ENCODE measurements at regions not wholly inside any gene's neighbourhood (a gene's known extent, or its start where the extent isn't known, plus 50 kb on each side); places are given as distances from the start of the nearest gene placed in this dataset.

- H3K79me2 ChIP-seq (ENCODE audit: insufficient read depth, low read length), result no peaks in the 10 kb centered on the region
- no peak for TF ChIP-seq CTCF (IDR thresholded peaks at IDR 0.05; ENCODE audit: extremely low read depth, low read depth, low read length)
- H2AFZ ChIP-seq (ENCODE audit: low read length), result no peak overlapping the region
- H3K36me3 ChIP-seq (ENCODE audit: insufficient read depth, low read length), result no peaks in the 10 kb centered on the region
- H4K20me1 ChIP-seq (ENCODE audit: insufficient read depth, low read length), result no peaks in the 10 kb centered on the region
- no peak overlapping the region for H3K4me2 ChIP-seq (ENCODE audit: insufficient read depth, low read length)
- H3K4me1 ChIP-seq (ENCODE audit: insufficient read depth, low read length), result no peaks in the 10 kb centered on the region
- H3K4me3 ChIP-seq (ENCODE audit: insufficient read depth, low read length), result no peak overlapping the region
- H3K9me3 ChIP-seq (ENCODE audit: low read depth, low read length), result no peaks in the 10 kb centered on the region
- no peak for DNase-seq (ENCODE audit: insufficient read length, low spot score, missing footprints)
- H3K27me3 ChIP-seq (ENCODE audit: insufficient read depth, low read length), result no peaks in the 10 kb centered on the region
- no peak overlapping the region for H3K27ac ChIP-seq (ENCODE audit: low read depth, low read length)
These were observed 560.4 kb downstream of the ETNK1 start for GRCh38 chr12:23185346-23185745.

GRCh38 chr12:23186950-23187349 lies 562.0 kb downstream of the ETNK1 start:
- H2AFZ ChIP-seq (ENCODE audit: low read length), result no peak overlapping the region
- H3K4me2 ChIP-seq (ENCODE audit: insufficient read depth, low read length), result no peak overlapping the region
- no peak for DNase-seq (ENCODE audit: insufficient read length, low spot score, missing footprints)
- TF ChIP-seq CTCF (IDR thresholded peaks at IDR 0.05; ENCODE audit: extremely low read depth, low read depth, low read length), result no peak
- no peaks in the 10 kb centered on the region for H4K20me1 ChIP-seq (ENCODE audit: insufficient read depth, low read length)
- no peaks in the 10 kb centered on the region for H3K36me3 ChIP-seq (ENCODE audit: insufficient read depth, low read length)
- H3K27ac ChIP-seq (ENCODE audit: low read depth, low read length), result no peak overlapping the region
- H3K4me1 ChIP-seq (ENCODE audit: insufficient read depth, low read length), result no peaks in the 10 kb centered on the region
- H3K4me3 ChIP-seq (ENCODE audit: insufficient read depth, low read length), result no peak overlapping the region
- H3K9me3 ChIP-seq (ENCODE audit: low read depth, low read length), result no peaks in the 10 kb centered on the region
- no peaks in the 10 kb centered on the region for H3K79me2 ChIP-seq (ENCODE audit: insufficient read depth, low read length)
- H3K27me3 ChIP-seq (ENCODE audit: insufficient read depth, low read length), result no peaks in the 10 kb centered on the region

- Histone ChIP-seq H3K4me3 (ENCODE audit: insufficient read depth, low read length) (no peak overlapping the region), H3K4me1 (ENCODE audit: insufficient read depth, low read length) (no peaks in the 10 kb centered on the region), H3K27ac (ENCODE audit: low read depth, low read length) (no peak overlapping the region), H3K9me3 (ENCODE audit: low read depth, low read length) (no peaks in the 10 kb centered on the region), H3K27me3 (ENCODE audit: insufficient read depth, low read length) (no peaks in the 10 kb centered on the region), H3K4me2 (ENCODE audit: insufficient read depth, low read length) (no peak overlapping the region), H3K36me3 (ENCODE audit: insufficient read depth, low read length) (no peaks in the 10 kb centered on the region), H4K20me1 (ENCODE audit: insufficient read depth, low read length) (no peaks in the 10 kb centered on the region), H2AFZ (ENCODE audit: low read length) (no peak overlapping the region), H3K79me2 (ENCODE audit: insufficient read depth, low read length) (no peaks in the 10 kb centered on the region)
- no peak for DNase-seq (ENCODE audit: insufficient read length, low spot score, missing footprints)
- TF ChIP-seq CTCF (IDR thresholded peaks at IDR 0.05; ENCODE audit: extremely low read depth, low read depth, low read length), result no peak
These were observed 568.6 kb downstream of the ETNK1 start for GRCh38 chr12:23193552-23193951.

GRCh38 chr12:23197266-23197665 lies 572.3 kb downstream of the ETNK1 start:
- no peak for DNase-seq (ENCODE audit: insufficient read length, low spot score, missing footprints)
- H3K4me2 ChIP-seq (ENCODE audit: insufficient read depth, low read length), result no peak overlapping the region
- H3K36me3 ChIP-seq (ENCODE audit: insufficient read depth, low read length), result no peaks in the 10 kb centered on the region
- H3K4me1 ChIP-seq (ENCODE audit: insufficient read depth, low read length), result no peaks in the 10 kb centered on the region
- no peak overlapping the region for H3K4me3 ChIP-seq (ENCODE audit: insufficient read depth, low read length)
- no peaks in the 10 kb centered on the region for H4K20me1 ChIP-seq (ENCODE audit: insufficient read depth, low read length)
- no peaks in the 10 kb centered on the region for H3K79me2 ChIP-seq (ENCODE audit: insufficient read depth, low read length)
- no peaks in the 10 kb centered on the region for H3K9me3 ChIP-seq (ENCODE audit: low read depth, low read length)
- TF ChIP-seq CTCF (IDR thresholded peaks at IDR 0.05; ENCODE audit: extremely low read depth, low read depth, low read length), result no peak
- no peak overlapping the region for H2AFZ ChIP-seq (ENCODE audit: low read length)
- no peak overlapping the region for H3K27ac ChIP-seq (ENCODE audit: low read depth, low read length)
- no peaks in the 10 kb centered on the region for H3K27me3 ChIP-seq (ENCODE audit: insufficient read depth, low read length)

Data from osteoblast (primary cell).